ENCODE measurements at regions not wholly inside any gene's neighbourhood (a gene's known extent, or its start where the extent isn't known, plus 50 kb on each side); places are given as distances from the start of the nearest gene placed in this dataset.
"Not testable (repeated sequence)": the region's sequence is repeated elsewhere in the genome, so short reads cannot be mapped to it uniquely, and the experiment has no call there.

DNA sequence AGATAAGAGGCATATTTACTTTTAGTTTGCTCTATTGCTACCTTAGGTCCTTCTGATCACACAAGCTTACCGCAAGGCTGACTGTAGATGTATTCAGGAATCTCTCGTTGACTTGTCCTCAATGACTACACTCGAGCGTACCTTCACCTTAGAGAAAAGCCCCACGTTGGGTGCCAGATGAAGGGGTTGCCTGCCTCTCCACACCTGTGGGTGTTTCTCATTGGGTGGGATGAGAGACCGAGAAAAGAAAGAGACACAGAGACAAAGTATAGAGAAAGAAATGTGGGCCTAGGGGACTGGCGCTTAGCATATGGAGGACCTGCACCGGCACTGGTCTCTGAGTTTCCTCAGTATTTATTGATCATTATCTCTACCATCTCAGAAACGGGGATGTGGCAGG is 51.8 kb downstream of the ASCL4 start:
- no peak for DNase-seq (ENCODE audit: low spot score)

DNA sequence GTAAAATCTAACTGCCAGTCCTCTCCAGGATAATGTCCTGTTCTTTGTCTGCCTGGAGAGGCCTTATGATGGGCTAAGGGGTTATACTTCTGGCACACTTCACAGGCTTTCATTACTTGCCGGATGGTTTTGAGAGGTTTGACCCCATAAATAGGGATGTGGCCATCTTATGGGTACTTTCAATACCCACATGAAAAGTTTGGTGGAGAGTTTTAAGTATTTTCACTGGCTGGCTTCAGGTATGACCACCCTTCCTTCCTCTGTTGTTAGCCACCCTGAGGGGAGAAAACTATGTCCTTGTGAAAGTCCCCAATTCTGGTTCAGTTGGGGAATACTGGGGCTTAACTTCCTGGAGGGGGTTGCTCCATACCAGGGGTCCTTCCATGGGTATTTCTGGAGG is 54.8 kb downstream of the ASCL4 start:
- DNase-seq (ENCODE audit: low spot score): no peak

DNA sequence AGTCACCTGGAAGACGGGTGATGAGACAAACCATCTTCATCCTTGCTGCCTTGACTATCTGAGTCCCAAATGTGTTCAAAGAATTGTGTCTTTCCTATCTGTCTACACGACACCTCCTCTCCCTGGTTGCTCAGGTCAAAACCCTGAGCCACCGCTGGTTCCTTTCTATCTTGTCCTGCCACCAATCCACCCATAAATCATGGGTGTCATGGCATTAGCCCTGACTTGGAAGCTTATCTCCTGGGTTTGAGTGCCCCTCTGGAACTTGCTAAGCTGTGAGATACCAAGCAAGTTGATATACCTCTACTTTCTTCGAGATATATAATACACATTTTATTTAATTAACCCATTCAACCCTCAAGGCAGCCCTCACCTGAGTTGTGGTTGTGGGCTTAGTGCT is 57.9 kb downstream of the ASCL4 start:
- no peak for DNase-seq (ENCODE audit: low spot score)

DNA sequence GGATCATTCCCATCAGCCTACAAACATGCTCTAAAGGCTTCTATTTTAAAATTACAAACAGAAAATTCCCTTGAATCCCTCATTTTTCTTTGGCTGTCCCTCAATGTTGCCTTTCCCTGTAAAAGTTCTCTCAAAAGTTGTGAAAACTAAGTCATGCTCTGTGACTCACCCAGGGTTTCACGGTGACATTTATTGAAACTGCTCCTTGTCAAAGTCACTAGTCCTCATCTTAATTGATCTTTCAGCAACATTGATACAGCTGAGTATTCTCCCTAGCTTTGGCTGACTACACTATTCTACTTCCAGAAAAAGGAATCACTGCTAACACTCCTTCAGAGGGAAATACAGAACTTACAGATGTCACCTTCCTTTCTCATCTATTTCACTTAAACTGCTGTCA is 65.7 kb downstream of the ASCL4 start:
- no peak for DNase-seq (ENCODE audit: low spot score)

DNA sequence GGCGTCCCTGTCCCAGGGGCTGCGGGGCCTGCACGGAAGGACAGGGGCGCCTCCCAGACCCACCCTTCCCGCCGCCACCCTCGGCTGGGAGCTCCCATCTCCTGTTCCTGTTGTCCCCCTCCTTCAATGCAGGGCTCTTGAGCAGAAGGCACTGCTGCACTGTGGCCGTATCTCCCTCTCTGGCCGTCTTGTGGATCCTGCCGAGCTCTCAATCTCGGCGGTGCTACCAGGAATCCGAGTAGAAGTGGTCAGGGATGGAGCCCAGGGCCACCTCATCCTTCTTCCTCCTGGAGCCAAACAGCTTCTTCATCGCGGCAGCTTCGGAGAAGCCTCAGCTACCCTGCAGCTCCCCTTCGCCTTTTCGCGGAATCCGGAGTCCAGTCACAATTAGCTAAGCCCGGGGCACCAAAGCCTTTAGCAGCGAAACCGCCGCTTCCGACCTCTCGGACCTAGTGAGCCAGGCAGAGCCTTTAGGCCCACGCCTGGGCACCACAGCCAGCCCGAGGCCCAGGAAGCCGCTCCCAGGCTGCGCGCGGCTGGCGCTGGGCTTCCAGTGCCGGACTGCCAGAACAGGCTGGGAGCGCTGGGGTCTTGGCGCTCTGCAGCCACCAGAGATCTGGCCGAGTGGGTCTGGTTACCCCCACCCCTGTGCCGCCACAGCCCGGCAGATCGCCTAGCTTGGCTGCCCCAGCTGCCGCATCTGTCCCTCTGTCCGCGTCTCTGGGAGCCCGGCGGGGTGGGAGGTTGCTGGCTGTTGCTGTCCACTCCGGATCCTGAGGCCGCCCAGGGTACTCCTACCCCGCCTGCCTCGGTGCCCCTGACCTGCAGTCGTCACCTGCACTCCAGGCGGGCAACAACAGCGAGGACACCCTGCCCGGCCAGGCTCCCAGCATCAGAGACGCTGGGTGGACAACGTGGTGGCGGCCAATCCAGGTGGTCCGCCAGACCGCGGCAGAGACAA is 69.1 kb downstream of the ASCL4 start:
- DNase-seq (ENCODE audit: low spot score): no peak

DNA sequence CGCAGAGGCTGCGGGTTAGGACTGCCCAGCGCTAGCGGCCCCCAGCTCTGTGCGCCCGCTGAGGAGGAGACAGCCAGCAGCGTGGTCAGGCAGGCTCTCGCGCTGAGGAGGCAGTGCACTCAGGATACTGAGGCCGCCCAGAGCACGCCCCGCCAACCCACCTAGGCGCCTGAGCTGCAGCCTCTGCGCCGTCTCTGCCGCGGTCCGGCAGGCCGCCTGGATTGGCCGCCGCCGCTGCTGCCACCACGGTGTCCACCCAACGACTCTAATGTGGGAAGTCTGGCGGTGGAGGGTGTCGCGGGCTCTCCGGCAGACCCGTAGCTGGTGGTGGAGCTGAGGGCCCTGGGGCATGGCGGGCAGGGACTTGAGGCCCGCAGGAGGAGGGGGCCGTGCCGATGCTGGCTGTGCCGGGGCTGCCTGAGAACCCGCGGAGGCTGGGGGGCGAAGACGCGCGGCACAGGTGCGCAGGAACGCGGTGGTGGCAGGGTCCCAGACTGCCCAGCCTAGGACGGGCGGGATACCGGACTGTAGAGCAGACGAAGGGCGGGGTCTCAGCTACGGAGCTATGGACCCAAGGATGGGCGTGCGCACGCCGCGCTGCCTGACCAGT is 69.9 kb downstream of the ASCL4 start:
- DNase-seq (ENCODE audit: low spot score): no peak

DNA sequence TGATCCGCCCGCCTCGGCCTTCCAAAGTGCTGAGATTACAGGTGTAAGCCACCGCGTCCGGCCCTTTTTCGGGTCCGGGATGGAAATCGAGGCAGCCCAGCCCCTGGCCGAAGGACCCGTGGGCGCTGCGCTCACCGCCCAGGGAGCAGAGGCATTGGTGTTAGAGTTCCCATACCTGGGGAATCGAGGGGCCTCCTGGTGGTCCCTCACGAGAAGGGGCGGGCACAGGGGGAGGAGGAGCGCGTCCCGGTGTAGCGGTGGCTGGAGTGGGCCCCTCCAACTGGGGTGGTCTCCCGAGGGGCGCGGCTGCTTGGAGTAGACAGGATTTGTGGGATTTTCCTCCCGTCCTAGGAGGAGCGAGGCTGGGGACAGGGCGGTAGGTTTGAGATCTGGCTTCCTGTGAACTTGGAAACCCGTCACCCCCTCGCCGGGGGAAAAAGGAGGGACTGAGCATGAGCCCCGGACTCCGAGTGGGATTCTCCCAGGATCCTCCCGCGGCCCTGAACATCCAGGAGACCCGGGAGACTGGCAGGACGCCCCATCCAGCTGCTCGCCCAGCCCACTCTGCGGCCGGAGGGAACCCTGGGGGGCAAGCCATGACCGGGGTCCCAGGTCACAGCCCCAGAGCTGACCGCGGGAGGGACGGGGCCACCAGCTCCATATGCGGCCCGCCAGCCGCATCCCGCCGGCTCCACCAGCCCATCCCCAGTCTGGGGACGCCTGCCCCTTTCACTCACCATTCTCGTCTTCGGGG is 70.9 kb downstream of the ASCL4 start:
- no peak for DNase-seq (ENCODE audit: low spot score)

DNA sequence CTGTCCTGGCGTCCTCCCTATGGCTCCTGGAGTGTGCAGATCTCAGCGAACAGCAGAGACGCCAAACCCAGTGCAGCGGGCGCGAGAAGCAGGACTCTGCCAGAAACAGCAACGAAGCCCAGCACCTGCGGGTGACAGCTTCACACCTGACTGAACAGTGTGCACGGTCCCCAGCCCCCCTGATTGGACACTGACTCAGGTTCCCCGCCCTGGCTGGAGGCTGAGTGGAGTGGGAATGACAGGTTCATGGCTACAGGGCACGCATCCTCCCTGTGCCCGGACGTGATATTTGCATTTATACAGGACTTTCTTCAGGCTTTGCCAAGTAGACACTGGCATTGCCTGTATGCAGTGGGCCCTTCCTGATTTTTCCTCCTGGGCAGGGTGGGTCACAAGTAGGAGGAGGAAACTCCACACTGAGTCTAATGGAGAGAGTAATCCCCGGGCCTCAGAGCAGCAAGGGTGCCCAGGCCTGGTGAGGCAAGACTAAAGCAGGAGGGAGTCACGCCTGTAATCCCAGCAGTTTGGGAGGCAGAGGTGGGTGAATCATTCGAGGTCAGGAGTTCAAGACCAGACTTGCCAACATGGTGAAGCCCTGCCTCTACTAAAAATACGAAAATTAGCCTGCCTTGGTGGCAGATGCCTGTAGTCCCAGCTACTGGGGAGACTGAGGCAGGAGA is 71.6 kb downstream of the ASCL4 start:
- DNase-seq (ENCODE audit: low spot score): no peak

DNA sequence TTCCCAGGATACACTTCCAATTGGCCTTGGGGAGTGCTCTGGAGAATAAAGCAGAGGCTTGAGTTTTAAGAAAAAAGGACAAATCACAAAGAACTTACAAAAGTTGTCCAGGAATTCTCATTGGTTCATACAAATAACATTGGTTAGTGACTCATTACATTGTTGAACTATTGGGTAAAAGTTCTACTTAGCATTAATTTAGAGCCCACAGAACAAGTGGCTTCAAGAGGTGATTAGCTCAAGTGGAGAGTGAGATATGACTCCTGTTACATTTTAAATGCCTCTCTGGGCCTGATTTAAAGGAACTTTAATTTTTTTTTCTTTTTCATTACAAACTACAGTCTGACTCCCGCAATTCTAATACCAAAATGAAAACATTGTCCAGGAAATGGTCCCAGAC is 72.9 kb downstream of the ASCL4 start:
- no peak for DNase-seq (ENCODE audit: low spot score)

DNA sequence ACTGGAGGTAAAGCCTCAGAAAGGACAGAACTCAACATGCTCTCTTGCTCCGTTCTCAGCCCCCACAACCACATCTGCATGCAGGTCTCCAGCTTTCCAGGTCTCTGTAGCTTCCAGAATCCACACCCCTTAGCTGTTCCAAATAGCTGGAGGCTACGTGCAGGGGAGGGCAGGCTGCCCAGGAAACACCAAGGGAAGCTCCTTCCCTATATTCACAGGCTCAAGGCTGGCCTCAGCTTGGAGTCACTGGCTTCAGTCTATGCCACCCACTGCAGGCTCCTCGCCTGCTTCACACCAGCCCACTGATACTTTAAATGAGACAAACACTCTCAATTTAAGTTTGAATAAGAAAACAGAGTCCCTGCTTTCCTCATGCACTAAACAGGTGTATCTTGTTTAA is 73.3 kb downstream of the ASCL4 start:
- DNase-seq (ENCODE audit: low spot score): no peak

DNA sequence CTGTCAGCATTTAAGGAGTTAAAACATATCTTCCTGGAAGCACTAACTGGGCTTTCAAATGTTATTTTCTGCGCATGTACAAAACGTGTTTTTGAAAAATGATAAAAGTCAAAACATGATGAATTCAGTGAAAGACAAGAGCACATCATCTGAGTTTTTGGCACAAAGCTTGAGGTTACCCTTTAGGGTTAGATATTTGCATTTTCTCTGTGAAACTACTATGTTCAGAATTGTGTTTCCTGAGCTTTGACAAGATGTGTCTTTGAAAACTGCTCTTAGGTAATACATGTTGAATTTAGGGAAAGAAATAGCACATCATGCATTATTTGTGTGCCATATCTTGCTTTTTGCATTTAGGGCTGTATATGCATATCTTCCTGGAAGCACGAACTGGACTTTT is 79.0 kb downstream of the ASCL4 start:
- no peak for DNase-seq (ENCODE audit: low spot score)

DNA sequence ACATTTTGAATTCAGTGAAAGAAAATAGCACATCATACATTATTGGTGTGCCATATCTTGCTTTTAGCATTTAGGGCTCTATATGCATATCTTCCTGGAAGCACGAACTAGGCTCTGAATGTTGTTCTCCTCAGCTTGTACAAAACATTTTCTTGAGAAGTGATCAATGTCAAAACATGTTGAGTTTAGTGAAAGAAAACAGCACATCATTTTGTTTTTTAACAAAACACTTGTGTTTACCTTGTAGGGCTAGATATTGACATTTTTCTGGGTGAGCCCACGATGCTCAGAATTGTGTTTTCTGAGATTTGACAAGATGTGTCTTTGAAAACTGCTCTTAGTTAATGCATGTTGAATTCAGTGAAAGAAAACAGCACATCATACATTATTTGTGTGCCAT is 81.0 kb downstream of the ASCL4 start:
- DNase-seq (ENCODE audit: low spot score): no peak

DNA sequence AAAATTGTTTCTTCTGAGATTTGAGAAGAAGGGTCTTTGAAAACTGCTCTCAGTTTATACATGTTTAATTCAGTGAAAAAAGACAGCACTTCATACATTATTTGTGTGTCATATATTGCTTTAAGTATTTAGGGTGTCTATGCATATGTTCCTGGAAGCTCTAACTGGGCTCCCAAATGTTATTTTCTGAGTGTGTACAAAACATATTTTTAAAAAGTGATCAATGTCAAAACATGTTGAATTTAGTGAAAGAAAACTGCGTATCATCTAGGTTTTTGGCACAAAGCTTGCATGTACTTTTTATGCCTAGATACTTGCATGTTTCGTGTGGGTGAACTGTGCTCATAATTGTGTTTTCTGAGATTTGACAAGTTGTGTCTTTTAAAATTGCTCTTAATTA is 81.6 kb downstream of the ASCL4 start:
- no peak for DNase-seq (ENCODE audit: low spot score)

DNA sequence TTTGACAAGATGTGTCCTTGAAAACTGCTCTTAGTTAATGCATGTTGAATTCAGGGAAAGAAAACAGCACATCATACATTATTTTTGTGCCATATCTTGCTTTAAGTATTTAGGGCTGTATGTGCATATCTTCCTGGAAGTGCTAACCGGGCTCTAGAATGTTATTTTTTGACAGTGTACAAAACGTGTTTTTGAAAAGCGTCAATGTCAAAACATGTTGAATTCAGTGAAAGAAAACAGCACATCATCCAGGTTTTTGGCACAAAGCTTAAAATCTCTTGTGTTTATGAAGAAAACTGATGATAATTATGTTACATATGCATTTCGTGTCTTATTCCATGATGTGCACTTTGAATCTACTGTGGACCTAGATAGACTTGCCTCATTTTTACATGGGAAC is 82.7 kb downstream of the ASCL4 start:
- no peak for DNase-seq (ENCODE audit: low spot score)

DNA sequence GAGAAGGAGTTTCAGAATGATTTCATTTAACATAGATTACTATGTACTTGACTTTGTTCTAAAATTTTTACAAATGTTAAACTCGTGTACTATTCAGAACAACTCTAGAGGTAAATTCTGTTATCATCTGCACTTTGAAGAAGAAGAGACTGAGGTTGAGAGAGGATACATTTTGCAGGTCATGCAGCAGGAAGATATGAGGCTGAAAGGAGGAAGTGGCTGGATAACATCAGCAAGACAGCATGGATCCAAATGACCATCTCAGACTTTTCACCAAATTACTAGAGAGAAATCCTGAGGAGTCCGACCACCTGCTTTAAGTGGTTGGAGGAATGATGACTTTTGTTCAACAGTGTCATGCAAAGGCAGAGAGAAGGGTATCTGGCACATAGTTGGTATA is 84.9 kb downstream of the ASCL4 start:
- no peak for DNase-seq (ENCODE audit: low spot score)

DNA sequence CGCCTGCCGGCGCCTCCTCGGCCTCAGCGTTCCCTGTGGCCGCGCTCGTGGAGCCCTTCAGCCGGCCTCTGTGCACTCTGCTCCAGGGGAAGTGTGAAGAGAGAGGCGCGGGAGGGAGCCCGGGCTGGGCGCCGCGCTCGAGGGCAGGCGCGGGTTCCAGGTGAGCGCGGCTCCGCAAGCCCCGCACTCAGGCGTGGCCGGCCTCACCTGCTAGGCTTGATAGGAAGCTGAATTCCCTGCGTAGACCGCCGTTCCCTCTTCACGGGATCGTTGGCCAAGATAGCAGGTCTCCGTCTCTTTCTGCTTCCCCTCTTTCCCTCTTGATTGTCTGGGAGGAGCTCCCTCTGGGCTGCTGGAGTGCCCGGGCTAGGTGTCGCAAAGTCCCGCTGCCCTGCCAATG is 89.7 kb downstream of the ASCL4 start:
- no peak for DNase-seq (ENCODE audit: low spot score)

DNA sequence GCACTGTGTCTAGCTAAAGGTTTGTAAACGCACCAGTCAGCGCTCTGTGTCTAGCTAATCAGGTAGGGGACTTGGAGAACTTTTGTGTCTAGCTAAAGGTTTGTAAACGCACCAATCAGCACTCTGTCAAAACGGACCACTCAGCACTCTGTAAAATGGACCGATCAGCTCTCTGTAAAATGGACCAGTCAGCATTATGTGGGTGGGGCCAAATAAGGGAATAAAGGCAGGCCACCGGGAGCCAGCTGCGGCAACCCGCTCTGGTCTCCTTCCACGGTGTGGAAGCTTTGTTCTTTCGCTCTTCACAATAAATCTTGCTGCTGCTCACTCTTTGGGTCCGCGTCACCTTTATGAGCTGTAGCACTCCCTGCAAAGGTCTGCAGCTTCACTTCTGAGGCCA is 90.2 kb downstream of the ASCL4 start:
- not testable (repeated sequence) for DNase-seq (ENCODE audit: low spot score)

DNA sequence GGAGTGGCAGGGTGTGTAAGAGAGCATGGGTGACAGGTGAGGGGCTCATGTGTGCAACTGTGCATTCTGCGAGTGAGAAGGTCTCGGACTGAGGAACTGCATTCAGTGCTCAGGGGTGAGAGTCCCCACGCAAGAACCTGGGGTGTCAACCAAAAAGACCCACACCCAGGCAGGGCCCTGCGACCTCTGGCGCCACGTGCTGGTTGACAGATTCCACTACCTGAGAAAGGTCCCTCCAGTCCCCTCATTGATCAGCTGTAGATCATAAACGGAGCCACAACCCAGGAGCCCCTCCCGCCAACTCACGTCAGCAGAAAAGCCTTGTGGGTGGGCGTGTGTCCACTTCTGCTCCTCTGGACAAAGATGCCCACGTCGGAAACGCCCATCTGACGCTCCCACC is 98.7 kb downstream of the ASCL4 start:
- no peak for DNase-seq (ENCODE audit: low spot score)

DNA sequence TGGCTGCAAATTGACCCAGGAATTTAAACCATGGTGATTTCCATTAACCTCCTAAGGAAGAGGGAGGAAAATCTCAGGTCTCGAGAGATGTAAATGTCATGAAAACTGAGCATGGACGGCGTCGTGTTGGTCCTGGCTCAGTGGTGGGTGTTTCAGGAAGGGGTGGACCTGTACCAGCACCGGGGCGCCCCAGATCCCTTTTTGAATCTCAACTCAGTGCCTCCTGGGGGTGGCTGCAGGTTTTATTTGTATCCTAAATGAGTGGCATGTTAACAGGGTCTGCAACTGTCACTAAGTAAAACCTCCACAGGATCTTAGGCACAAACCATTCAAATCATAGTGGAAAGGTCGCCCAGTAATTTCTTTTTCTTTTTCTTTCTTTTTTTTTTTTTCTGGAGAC is 101.3 kb downstream of the ASCL4 start:
- no peak for DNase-seq (ENCODE audit: low spot score)

DNA sequence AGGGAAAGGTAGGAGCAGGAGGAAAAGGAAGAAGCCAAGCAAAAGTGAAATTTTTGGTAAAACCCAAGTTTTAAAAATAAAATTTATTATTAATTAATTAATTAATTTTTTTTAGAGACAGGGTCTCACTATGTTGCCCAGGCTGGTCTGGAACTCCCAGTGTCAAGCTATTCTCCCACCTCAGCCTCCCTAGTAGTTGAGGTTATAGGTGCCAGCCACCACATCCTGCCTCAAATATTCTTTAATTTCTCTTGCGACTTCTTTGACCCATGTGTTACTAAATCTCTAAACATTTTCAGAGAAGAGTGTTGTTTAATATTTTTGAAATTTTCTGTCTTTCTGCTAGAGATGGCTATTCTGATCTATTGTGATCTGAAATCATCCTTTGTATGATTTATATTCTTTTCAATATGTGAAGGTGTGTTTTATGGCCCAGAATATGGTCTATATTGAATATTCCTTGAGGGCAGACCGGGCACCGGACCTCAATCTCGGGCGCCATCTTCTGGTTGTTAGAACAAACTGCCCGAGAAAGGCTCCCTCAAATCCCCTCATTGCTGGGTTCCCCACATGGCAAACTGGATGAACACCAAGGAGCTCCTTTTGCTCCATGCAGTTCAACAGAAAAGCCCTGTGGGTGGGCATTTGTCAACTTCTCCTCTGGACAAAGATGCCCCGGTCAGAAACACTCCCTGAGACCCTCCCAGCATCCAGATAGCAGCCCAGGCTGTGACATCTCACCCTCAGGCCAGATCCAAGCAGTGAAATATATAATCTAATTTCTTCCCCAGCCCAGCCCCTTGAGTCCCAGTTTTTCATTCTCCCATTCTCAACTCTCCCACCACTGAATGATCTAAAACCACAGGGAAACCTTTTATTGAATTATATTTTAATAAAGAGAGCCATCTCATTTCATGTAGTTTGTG is 110.5 kb downstream of the ASCL4 start:
- DNase-seq (ENCODE audit: low spot score): peak; percentile 16

DNA sequence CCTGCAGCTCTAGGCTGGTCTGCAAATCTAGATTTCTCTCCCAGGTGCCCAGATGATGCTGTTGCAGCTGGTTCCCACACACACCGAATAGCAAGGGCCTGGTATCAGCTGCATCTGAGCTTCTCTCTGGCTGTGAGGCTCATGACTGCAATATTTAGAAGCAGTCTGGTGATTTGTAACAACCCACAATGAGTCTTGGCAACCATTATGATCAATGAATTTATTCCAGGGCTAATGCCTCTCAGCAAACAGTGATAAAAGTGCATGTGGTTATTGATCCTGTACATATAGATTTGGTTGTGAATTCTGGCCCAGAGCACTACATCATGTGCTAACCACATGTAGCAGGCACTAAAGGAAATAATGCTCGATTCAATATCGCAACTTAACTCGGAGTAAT is 114.3 kb downstream of the ASCL4 start:
- no peak for DNase-seq (ENCODE audit: low spot score)
